WI38 (cell line): ENCODE measurements at regions not wholly inside any gene's neighbourhood (a gene's known extent, or its start where the extent isn't known, plus 50 kb on each side); places are given as distances from the start of the nearest gene placed in this dataset.
"Not testable (repeated sequence)": the region's sequence is repeated elsewhere in the genome, so short reads cannot be mapped to it uniquely, and the experiment has no call there.

ENCODE experiments used
- H3K4me3 ChIP-seq: 2 replicates; pipeline ENCODE4 v1.5.1; 2011; ENCODE audit warnings: low read depth, mild to moderate bottlenecking, control low read depth, low read length
- CTCF ChIP-seq: IDR thresholded peaks from 2 replicates; pipeline ENCODE4 v1.5.1; 2012; ENCODE audit warnings: low read depth, mild to moderate bottlenecking, control low read depth, low read length

- no peak for TF ChIP-seq CTCF
- no peak overlapping the region for H3K4me3 ChIP-seq
These were observed 123.8 kb downstream of the DUSP6 start for GRCh38 chr12:89228491-89228890.

- no peak for TF ChIP-seq CTCF
- no peak overlapping the region for H3K4me3 ChIP-seq
These were observed 124.5 kb downstream of the DUSP6 start for GRCh38 chr12:89227774-89228173.

- H3K4me3 ChIP-seq: peak overlapping the region; percentile 38
These were observed 126.4 kb downstream of the DUSP6 start for GRCh38 chr12:89225808-89226411.

GRCh38 chr12:89225401-89225800 is 126.9 kb downstream of the DUSP6 start:
- no peak for TF ChIP-seq CTCF
- H3K4me3 ChIP-seq: no peak overlapping the region

More at GRCh38 chr12:89225808-89226411, 126.4 kb downstream of the DUSP6 start:
- TF ChIP-seq CTCF: no peak

GRCh38 chr12:89222580-89222979 is 129.7 kb downstream of the DUSP6 start:
- not testable (repeated sequence) for H3K4me3 ChIP-seq

GRCh38 chr12:89217472-89217871 is 134.8 kb downstream of the DUSP6 start:
- no peak for TF ChIP-seq CTCF
- no peak overlapping the region for H3K4me3 ChIP-seq

GRCh38 chr12:89216211-89216952 is 135.9 kb downstream of the DUSP6 start:
- no peak for TF ChIP-seq CTCF
- no peak overlapping the region for H3K4me3 ChIP-seq
